ENCODE measurements at regions not wholly inside any gene's neighbourhood (a gene's known extent, or its start where the extent isn't known, plus 50 kb on each side); places are given as distances from the start of the nearest gene placed in this dataset.

DNA sequence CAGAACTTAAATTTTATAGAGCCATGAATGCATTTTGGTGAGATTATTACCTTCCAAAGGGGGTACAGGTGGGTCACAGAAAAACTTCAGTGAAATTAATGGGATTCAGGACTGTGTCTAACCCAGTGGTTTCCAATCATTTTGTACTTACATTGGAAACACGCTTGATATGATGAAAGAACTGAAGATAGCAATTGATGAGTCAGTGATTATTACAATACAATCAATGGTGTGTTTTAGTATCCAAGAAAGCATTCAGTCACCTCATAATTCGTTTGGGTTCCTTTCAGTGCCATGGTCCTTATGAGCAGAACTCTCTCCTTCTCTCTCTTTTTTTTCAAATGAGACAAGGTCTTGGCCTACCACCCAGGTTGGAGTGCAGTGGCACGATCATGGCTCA is 66.5 kb upstream of the IGFBP5 start:
- H3K27ac ChIP-seq, result no peak overlapping the region
- DNase-seq (ENCODE audit: low spot score in 2 of 2), result no peak
- no peaks in the 10 kb centered on the region for H3K9me3 ChIP-seq
- no peaks in the 10 kb centered on the region for H3K4me1 ChIP-seq
- H3K4me3 ChIP-seq, result no peak overlapping the region
- intact Hi-C loops (cut with DNase I; ENCODE audit: low total_unique reads), result no loop called here
- no peaks in the 10 kb centered on the region for H3K36me3 ChIP-seq
- TF ChIP-seq, protein P1, sequence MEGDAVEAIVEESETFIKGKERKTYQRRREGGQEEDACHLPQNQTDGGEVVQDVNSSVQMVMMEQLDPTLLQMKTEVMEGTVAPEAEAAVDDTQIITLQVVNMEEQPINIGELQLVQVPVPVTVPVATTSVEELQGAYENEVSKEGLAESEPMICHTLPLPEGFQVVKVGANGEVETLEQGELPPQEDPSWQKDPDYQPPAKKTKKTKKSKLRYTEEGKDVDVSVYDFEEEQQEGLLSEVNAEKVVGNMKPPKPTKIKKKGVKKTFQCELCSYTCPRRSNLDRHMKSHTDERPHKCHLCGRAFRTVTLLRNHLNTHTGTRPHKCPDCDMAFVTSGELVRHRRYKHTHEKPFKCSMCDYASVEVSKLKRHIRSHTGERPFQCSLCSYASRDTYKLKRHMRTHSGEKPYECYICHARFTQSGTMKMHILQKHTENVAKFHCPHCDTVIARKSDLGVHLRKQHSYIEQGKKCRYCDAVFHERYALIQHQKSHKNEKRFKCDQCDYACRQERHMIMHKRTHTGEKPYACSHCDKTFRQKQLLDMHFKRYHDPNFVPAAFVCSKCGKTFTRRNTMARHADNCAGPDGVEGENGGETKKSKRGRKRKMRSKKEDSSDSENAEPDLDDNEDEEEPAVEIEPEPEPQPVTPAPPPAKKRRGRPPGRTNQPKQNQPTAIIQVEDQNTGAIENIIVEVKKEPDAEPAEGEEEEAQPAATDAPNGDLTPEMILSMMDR (IDR thresholded peaks at IDR 0.05), result no peak
- no peak for TF ChIP-seq POLR2AphosphoS5 (IDR thresholded peaks at IDR 0.05)
- no peak for TF ChIP-seq POLR2A (IDR thresholded peaks at IDR 0.05)
- no peaks in the 10 kb centered on the region for H3K27me3 ChIP-seq

DNA sequence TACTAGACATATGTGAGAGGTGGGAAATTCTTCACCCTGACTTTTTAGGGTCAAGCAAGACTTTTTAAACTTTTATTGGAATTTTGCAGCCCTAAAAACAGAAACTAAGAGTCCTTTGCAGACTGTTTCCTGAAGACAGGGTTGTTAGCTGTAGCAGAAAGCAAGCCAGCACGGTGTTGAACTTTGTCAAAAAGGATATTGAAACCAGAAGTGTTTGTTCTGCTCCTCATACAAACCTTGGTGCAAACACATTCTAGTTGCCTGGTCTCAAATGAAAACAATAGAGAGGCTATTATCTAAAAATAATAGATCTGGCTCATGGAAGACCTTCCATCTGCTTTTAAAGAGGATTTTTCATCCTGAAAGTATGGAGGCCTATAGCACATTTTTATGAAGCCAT is 65.8 kb upstream of the IGFBP5 start:
- Histone ChIP-seq H3K4me1 (no peaks in the 10 kb centered on the region), H3K36me3 (no peaks in the 10 kb centered on the region), H3K9me3 (no peaks in the 10 kb centered on the region), H3K27me3 (no peaks in the 10 kb centered on the region), H3K4me3 (no peak overlapping the region), H3K27ac (peak overlapping the region in 1 of 2 donors; percentile 32)
- DNase-seq (ENCODE audit: low spot score in 2 of 2), result no peak
- no peak for TF ChIP-seq POLR2AphosphoS5 (IDR thresholded peaks at IDR 0.05)
- TF ChIP-seq POLR2A (IDR thresholded peaks at IDR 0.05), result no peak
- TF ChIP-seq, protein P1 (IDR thresholded peaks at IDR 0.05), result no peak
- intact Hi-C loops (cut with DNase I; ENCODE audit: low total_unique reads), result no loop called here

DNA sequence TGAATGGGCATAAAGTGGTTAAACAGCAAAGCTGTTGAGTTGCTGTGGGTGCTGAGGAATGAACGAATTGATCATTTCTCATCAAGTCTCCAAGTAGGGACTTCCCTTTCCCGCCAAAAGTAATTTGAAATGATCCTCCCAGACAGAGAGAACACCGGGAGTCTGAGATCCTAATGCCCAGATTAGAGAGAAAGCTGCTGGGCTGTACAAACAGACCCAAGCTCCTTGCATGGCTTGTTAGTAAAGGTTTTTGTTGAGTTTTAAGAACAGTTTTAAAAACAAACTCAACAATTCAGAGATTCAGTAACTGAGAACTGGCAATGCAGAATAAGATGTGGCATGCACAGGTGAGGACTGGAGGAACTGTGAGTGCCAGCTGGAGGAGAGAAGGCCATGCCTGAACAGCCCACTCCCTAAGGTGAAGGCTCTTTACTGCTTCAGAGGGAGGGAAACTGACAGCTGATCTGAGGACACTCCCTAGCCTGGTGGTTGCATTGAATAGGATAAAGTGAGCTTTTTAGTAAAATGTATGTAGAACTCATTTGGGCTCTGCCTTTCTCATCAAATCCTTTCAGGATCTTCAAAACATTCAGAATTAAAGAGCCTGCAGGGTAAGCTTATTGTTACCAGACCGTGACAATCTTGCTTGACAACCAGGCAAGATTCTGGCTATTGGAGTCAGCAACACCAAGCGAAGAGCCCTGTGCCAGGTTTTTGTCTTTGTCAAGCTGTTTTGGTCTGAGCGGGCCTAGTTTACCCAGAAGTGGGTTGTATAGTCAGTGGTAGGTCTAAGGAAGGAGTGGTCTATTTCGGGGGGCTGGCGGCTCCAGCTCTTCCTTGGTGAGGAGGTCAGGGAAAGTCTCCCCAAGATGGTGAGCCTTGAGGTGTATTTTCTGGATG is 63.2 kb upstream of the IGFBP5 start:
- no peaks in the 10 kb centered on the region for H3K9me3 ChIP-seq
- intact Hi-C loops (cut with DNase I; ENCODE audit: low total_unique reads), result no loop called here
- H3K4me1 ChIP-seq, result no peaks in the 10 kb centered on the region
- H3K36me3 ChIP-seq, result no peaks in the 10 kb centered on the region
- DNase-seq (ENCODE audit: low spot score in 2 of 2), result no peak
- no peak overlapping the region for H3K4me3 ChIP-seq
- H3K27ac ChIP-seq, result no peak overlapping the region
- no peaks in the 10 kb centered on the region for H3K27me3 ChIP-seq
- no peak for TF ChIP-seq POLR2AphosphoS5 (IDR thresholded peaks at IDR 0.05)
- TF ChIP-seq, protein P1 (IDR thresholded peaks at IDR 0.05), result no peak
- no peak for TF ChIP-seq POLR2A (IDR thresholded peaks at IDR 0.05)

DNA sequence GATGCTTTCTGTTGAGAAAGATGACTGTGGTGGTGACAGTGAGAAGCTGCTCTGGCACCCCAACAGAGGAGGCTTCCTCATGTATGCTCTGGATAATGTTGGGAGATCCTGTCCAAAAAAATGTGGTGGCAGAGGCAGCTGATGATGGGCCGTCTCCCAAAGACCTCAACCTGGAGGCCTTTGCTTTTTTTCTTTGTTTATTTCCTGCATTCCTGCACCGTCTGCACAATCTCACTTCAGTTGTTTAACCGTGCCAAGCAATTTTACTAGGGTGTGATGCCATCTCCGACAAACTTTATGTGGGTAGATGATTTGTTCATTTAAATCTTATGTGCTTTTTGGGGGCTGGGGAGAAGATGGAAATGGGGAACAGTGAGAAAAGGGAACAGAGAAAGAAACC is 62.2 kb upstream of the IGFBP5 start:
- no peaks in the 10 kb centered on the region for H3K4me1 ChIP-seq
- no peak overlapping the region for H3K4me3 ChIP-seq
- intact Hi-C loops (cut with DNase I; ENCODE audit: low total_unique reads), result no loop called here
- H3K27ac ChIP-seq, result no peak overlapping the region
- H3K9me3 ChIP-seq, result no peaks in the 10 kb centered on the region
- no peak for DNase-seq (ENCODE audit: low spot score in 2 of 2)
- no peaks in the 10 kb centered on the region for H3K36me3 ChIP-seq
- H3K27me3 ChIP-seq, result no peaks in the 10 kb centered on the region
- TF ChIP-seq, protein P1 (IDR thresholded peaks at IDR 0.05), result no peak
- TF ChIP-seq POLR2A (IDR thresholded peaks at IDR 0.05) (no peak), POLR2AphosphoS5 (IDR thresholded peaks at IDR 0.05) (no peak)

DNA sequence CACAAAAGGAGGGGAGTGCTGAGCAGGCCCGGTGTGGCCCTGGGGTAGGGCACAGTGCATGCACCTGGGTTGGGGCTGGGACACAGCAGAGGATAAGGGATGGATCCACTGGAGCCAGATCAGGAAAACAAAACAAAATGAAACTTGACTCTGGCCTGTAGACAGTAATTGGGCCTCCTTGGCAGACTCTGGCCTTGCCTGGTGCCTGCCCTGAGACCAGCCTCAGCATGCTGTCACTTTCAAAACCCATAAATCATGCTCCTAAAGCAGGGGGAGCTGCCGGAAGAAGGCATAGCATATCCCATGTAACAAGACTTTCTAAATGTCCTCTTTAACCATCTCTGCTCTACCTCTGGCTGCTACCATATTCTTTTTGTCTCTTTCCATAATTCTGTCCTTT is 61.1 kb upstream of the IGFBP5 start:
- intact Hi-C loops (cut with DNase I; ENCODE audit: low total_unique reads), result no loop called here
- no peak for DNase-seq (ENCODE audit: low spot score in 2 of 2)
- TF ChIP-seq, protein P1 (IDR thresholded peaks at IDR 0.05), result no peak
- TF ChIP-seq POLR2AphosphoS5 (IDR thresholded peaks at IDR 0.05), result no peak
- no peaks in the 10 kb centered on the region for H3K4me1 ChIP-seq
- no peak overlapping the region for H3K4me3 ChIP-seq
- no peak overlapping the region for H3K27ac ChIP-seq
- no peaks in the 10 kb centered on the region for H3K36me3 ChIP-seq
- no peaks in the 10 kb centered on the region for H3K9me3 ChIP-seq
- no peaks in the 10 kb centered on the region for H3K27me3 ChIP-seq

All from breast epithelium (tissue), 4 donors.